A549 (cell line): ENCODE measurements at regions not wholly inside any gene's neighbourhood (a gene's known extent, or its start where the extent isn't known, plus 50 kb on each side); places are given as distances from the start of the nearest gene placed in this dataset.

ENCODE experiments used
- CEBPB ChIP-seq, 2 experiments: fragments of >200 bp in 1 of 2; sonication (Bioruptor Twin) in 1 of 2; formaldehyde crosslinking in 1 of 2; IDR thresholded peaks; 2 replicates each; pipeline ENCODE4 v1.6.1; 2012 to 2016
- CTCF ChIP-seq: fragments of >200 bp; sonication (Bioruptor Twin); formaldehyde crosslinking; IDR thresholded peaks from 3 replicates; pipeline ENCODE4 v1.5.1; 2016
- JUN ChIP-seq, 2 experiments: fragments of >200 bp; sonication (Bioruptor Twin); formaldehyde crosslinking; IDR thresholded peaks; 2 replicates in 1 of 2; 3 replicates in 1 of 2; pipeline ENCODE4 v1.6.1; 2016 to 2017
- KDM1A ChIP-seq: fragments of 200-600 bp; sonication (generic); IDR thresholded peaks from 2 replicates; pipeline ENCODE4 v1.6.1; 2016; ENCODE audit warnings: low read depth, mild to moderate bottlenecking
- NFE2L2 ChIP-seq: fragments of 150-350 bp; conservative IDR thresholded peaks from 2 replicates; pipeline ENCODE4 v1.6.1; 2014; ENCODE audit warnings: low read length
- POLR2A ChIP-seq: IDR thresholded peaks from 2 replicates; pipeline ENCODE4 v1.6.1; 2012; ENCODE audit warnings: mild to moderate bottlenecking, low read length
- USF2 ChIP-seq: fragments of 450-650 bp; IDR thresholded peaks from 2 replicates; pipeline ENCODE4 v1.6.1; 2014; ENCODE audit warnings: antibody characterized with exemption

- TF ChIP-seq CEBPB (IDR thresholded peaks at IDR 0.05) = no peak
- no peak for TF ChIP-seq CTCF
- no peak for TF ChIP-seq POLR2A
- TF ChIP-seq USF2 = no peak
- TF ChIP-seq JUN (IDR thresholded peaks at IDR 0.05) = no peak
- no peak for TF ChIP-seq NFE2L2
- TF ChIP-seq KDM1A = no peak
These were observed 69.4 kb upstream of the AGA start for GRCh38 chr4:177511611-177512010.
